ENCODE measurements at regions not wholly inside any gene's neighbourhood (a gene's known extent, or its start where the extent isn't known, plus 50 kb on each side); places are given as distances from the start of the nearest gene placed in this dataset.

GRCh38 chr7:1318661-1319060 lies 86.0 kb downstream of the UNCX start:
- Histone ChIP-seq H3K4me1 (peaks cover 37% of the 10 kb centered on the region), H3K9me3 (no peaks in the 10 kb centered on the region), H3K36me3 (no peaks in the 10 kb centered on the region), H3K4me3 (no peak overlapping the region), H3K27ac (no peak overlapping the region), H3K9ac (no peak overlapping the region), H3K27me3 (peaks cover 24% of the 10 kb centered on the region), H3K4me2 (no peak overlapping the region), H4K20me1 (no peaks in the 10 kb centered on the region)
- no peak for TF ChIP-seq Cebpa-rat (IDR thresholded peaks at IDR 0.05)

GRCh38 chr7:1320616-1321240 lies 88.1 kb downstream of the UNCX start:
- H4K20me1 ChIP-seq: no peaks in the 10 kb centered on the region
- no peak for TF ChIP-seq Cebpa-rat (IDR thresholded peaks at IDR 0.05)
- H3K4me2 ChIP-seq: no peak overlapping the region
- peaks cover 45% of the 10 kb centered on the region for H3K27me3 ChIP-seq
- no peaks in the 10 kb centered on the region for H3K9me3 ChIP-seq
- no peak overlapping the region for H3K4me3 ChIP-seq
- peaks cover 17% of the 10 kb centered on the region for H3K4me1 ChIP-seq
- H3K36me3 ChIP-seq: no peaks in the 10 kb centered on the region
- no peak overlapping the region for H3K9ac ChIP-seq
- no peak overlapping the region for H3K27ac ChIP-seq

GRCh38 chr7:1321411-1322239 lies 89.0 kb downstream of the UNCX start:
- Histone ChIP-seq H3K36me3 (no peaks in the 10 kb centered on the region), H3K9ac (no peak overlapping the region), H3K27me3 (peaks cover 45% of the 10 kb centered on the region), H3K4me2 (peak overlapping the region; percentile 26), H3K4me3 (no peak overlapping the region), H3K27ac (no peak overlapping the region), H3K4me1 (peaks cover 8% of the 10 kb centered on the region), H3K9me3 (no peaks in the 10 kb centered on the region), H4K20me1 (no peaks in the 10 kb centered on the region)
- no peak for TF ChIP-seq Cebpa-rat (IDR thresholded peaks at IDR 0.05)

GRCh38 chr7:1322240-1323110 lies 89.8 kb downstream of the UNCX start:
- Histone ChIP-seq H3K27me3 (peaks cover 45% of the 10 kb centered on the region), H3K4me3 (no peak overlapping the region), H4K20me1 (no peaks in the 10 kb centered on the region), H3K4me2 (peak overlapping the region; percentile 26), H3K36me3 (no peaks in the 10 kb centered on the region), H3K4me1 (peaks cover 7% of the 10 kb centered on the region), H3K9me3 (no peaks in the 10 kb centered on the region), H3K27ac (no peak overlapping the region), H3K9ac (no peak overlapping the region)
- TF ChIP-seq Cebpa-rat (IDR thresholded peaks at IDR 0.05): no peak

- Histone ChIP-seq H3K4me1 (peaks cover 7% of the 10 kb centered on the region), H3K4me2 (no peak overlapping the region), H3K9ac (no peak overlapping the region), H4K20me1 (no peaks in the 10 kb centered on the region), H3K36me3 (no peaks in the 10 kb centered on the region), H3K27ac (no peak overlapping the region), H3K9me3 (no peaks in the 10 kb centered on the region), H3K27me3 (peaks cover 45% of the 10 kb centered on the region), H3K4me3 (no peak overlapping the region)
- no peak for TF ChIP-seq Cebpa-rat (IDR thresholded peaks at IDR 0.05)
Observed at GRCh38 chr7:1323178-1324027, 90.7 kb downstream of the UNCX start.

GRCh38 chr7:1324028-1324900 lies 91.6 kb downstream of the UNCX start:
- H3K9ac ChIP-seq: no peak overlapping the region
- TF ChIP-seq Cebpa-rat (IDR thresholded peaks at IDR 0.05): no peak
- no peak overlapping the region for H3K4me3 ChIP-seq
- peaks cover 8% of the 10 kb centered on the region for H3K4me1 ChIP-seq
- no peaks in the 10 kb centered on the region for H3K36me3 ChIP-seq
- H3K9me3 ChIP-seq: no peaks in the 10 kb centered on the region
- H3K4me2 ChIP-seq: no peak overlapping the region
- no peak overlapping the region for H3K27ac ChIP-seq
- H3K27me3 ChIP-seq: peaks cover 45% of the 10 kb centered on the region
- no peaks in the 10 kb centered on the region for H4K20me1 ChIP-seq

GRCh38 chr7:1325246-1325645 lies 92.6 kb downstream of the UNCX start:
- H3K36me3 ChIP-seq: no peaks in the 10 kb centered on the region
- H3K4me1 ChIP-seq: peaks cover 18% of the 10 kb centered on the region
- H3K4me2 ChIP-seq: no peak overlapping the region
- H3K27ac ChIP-seq: no peak overlapping the region
- H3K9me3 ChIP-seq: no peaks in the 10 kb centered on the region
- no peaks in the 10 kb centered on the region for H4K20me1 ChIP-seq
- no peak for TF ChIP-seq Cebpa-rat (IDR thresholded peaks at IDR 0.05)
- H3K4me3 ChIP-seq: no peak overlapping the region
- H3K27me3 ChIP-seq: peaks cover 45% of the 10 kb centered on the region
- no peak overlapping the region for H3K9ac ChIP-seq

- H3K9me3 ChIP-seq: no peaks in the 10 kb centered on the region
- no peak overlapping the region for H3K9ac ChIP-seq
- no peaks in the 10 kb centered on the region for H4K20me1 ChIP-seq
- no peak overlapping the region for H3K27ac ChIP-seq
- no peaks in the 10 kb centered on the region for H3K36me3 ChIP-seq
- H3K4me2 ChIP-seq: no peak overlapping the region
- H3K4me1 ChIP-seq: peaks cover 24% of the 10 kb centered on the region
- no peak overlapping the region for H3K4me3 ChIP-seq
- peaks cover 45% of the 10 kb centered on the region for H3K27me3 ChIP-seq
- no peak for TF ChIP-seq Cebpa-rat (IDR thresholded peaks at IDR 0.05)
Observed at GRCh38 chr7:1325646-1326510, 93.2 kb downstream of the UNCX start.
